ENCODE measurements at regions not wholly inside any gene's neighbourhood (a gene's known extent, or its start where the extent isn't known, plus 50 kb on each side); places are given as distances from the start of the nearest gene placed in this dataset.

- TF ChIP-seq EZH2 (IDR thresholded peaks at IDR 0.05; ENCODE audit: insufficient read depth, poor library complexity, severe bottlenecking) (no peak), EZH2phosphoT487 (IDR thresholded peaks at IDR 0.05; ENCODE audit: insufficient read depth, low read depth) (no peak)
These were observed 629.7 kb downstream of the IRS1 start for GRCh38 chr2:226169751-226170581.

All from GM23248 (cell line).